DMS79 treated with DMSO at 0.1 percent for 48 hours (cell line): ENCODE measurements at regions not wholly inside any gene's neighbourhood (a gene's known extent, or its start where the extent isn't known, plus 50 kb on each side); places are given as distances from the start of the nearest gene placed in this dataset.

Experiments used
- DNase-seq: peaks from one replicate; lab custom pipeline; 2025; lab: John Stamatoyannopoulos, UW

- no peak for DNase-seq
Measured at GRCh38 chr6:166046982-166047381, 120.7 kb downstream of the TBXT start.

DNA sequence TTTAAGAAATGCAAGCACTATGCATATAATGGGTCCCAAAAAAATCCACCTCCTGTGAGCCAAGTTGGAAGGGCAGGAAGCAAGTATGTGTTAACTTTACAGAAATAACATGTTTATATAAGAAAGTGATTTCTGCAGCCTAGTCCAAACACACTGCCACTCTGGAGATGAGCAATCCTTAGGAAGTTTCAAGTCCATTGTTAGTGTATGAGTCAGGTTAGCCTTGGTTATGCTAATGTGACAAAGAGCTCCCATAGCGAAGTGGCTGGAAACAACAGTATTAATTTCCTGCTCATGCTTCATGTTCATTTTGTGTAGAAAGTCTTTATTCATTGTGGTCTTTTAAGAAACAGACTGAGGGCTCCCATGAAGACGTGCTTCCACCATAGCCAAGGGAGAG, 121.4 kb downstream of the TBXT start:
- DNase-seq, result no peak

DNA sequence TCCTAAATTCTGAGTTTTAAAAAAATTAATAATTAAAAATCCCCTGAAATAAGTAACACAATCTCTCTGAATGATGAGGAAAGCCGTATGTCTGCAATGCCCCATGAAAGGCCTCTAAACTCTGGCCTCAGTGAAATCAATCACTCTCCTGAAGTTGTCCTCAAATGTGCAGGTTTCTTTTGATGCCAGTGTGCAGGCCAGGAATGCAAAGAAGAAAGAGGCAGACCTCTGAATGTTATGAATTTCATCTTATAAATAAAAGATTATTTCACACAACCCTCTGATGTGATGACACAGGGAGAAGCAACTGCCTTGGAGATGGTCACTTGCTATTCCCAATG, 121.8 kb downstream of the TBXT start:
- DNase-seq, result no peak

DNA sequence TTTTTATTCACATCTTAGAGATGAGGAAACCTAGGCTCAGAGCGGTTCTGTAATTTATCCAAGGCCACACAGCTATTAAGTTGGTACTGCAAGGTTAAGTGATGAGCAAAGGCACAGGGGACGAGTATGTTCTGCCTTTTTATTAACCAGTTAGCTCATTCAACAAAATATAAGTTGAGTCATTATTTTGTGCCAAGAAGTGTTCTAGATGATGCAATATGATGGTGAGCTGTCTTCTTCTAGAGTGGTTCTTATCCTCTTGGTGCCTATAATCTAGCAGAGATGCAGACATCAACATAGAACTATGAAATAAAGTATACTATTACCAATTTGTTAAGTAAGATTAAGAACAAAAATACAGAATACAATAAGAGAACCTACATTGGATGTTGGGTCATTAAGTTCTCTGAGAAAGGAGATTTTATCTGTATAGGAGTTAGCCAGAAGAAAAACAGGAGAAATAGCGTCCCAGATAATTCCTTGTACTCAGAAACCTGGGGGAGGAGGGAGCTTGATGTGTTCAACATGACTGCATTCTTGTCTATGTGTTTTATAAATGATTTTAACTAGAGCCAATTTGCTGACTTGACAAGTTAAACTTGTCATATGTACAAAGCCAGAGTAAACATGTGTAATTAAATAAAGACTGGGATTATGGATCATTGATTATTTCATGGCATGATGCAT, 122.3 kb downstream of the TBXT start:
- DNase-seq, result no peak

DNA sequence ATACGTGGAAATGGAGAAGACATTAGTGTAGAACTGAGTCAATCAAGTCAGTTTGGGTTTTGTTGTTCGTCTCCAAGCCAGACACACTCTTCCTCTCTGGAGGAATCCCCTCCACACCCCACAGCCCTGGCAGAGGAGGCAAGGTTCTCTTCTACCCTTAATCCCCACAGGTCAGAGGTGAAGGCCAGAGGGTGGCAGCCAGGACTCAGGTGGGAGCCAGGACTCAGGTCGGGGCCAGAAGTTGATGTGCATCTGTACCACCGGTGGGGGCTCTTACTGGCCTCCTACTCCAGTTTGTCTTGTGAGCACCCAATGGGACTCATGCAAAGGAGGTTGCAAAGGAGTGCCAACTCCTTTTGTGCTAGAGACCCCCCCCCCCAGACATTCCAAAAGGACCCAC, 126.4 kb downstream of the TBXT start:
- DNase-seq, result no peak

- DNase-seq, result no peak
Measured at GRCh38 chr6:166040292-166040691, 127.4 kb downstream of the TBXT start.

- no peak for DNase-seq
Measured at GRCh38 chr6:166036316-166037095, 131.1 kb downstream of the TBXT start.

- DNase-seq, result no peak
Measured at GRCh38 chr6:166032366-166033200, 135.1 kb downstream of the TBXT start.

DNA sequence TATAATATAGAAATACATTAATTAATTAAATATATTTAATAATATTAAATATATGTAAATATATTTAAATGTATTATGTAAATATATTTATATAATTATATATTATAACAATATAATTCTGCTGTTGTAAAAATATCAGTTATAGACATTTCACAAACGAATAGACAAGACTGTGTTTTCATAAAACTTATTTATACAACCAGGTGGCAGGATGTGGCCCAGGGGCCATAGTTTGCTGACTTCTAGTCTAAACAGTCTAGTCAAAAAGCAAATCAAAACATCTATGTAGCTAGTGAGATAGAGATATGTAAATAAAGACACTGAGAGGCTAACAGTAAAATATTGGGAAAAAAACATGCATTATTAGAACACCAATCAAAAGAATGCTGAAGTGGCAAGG, 136.4 kb downstream of the TBXT start:
- DNase-seq, result no peak

DNA sequence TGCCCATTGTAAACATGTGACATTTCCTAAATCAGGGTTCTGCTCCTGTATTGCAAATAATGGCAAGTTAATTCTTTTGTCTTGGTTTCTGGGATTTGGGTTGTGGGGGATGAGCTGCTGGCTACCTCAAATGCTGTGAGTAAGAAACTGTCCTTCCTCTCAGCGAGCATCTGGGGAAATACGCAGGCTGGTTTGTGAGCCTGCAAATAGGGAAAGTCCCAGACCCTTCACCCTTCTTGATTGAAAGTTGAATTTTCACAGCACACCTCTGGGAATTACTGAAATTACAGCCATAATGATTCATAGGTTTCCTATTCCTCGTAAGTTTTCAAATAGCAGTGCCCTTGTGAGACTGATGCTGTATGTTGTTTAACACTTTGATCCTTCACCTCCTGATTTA, 138.1 kb downstream of the TBXT start:
- DNase-seq, result no peak

DNA sequence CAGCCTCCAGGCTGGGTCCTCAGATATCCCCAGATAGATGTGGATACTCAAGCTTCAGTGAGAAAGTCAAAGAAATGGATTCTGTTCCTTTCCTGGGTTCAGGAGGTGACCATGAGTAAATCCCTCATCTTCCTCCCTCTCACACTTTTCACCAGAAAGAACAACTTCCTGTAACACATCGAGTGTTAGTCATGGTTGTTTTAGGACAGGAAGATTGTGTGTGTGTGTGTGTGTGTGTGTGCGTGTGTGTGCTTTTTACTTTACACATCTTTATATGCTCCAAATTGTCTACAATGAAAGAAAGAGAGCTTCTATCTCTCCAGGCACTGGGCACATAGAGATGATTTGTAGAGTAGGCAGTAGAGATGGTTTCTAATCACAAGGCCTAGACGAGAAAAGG, 139.9 kb downstream of the TBXT start:
- DNase-seq, result no peak

DNA sequence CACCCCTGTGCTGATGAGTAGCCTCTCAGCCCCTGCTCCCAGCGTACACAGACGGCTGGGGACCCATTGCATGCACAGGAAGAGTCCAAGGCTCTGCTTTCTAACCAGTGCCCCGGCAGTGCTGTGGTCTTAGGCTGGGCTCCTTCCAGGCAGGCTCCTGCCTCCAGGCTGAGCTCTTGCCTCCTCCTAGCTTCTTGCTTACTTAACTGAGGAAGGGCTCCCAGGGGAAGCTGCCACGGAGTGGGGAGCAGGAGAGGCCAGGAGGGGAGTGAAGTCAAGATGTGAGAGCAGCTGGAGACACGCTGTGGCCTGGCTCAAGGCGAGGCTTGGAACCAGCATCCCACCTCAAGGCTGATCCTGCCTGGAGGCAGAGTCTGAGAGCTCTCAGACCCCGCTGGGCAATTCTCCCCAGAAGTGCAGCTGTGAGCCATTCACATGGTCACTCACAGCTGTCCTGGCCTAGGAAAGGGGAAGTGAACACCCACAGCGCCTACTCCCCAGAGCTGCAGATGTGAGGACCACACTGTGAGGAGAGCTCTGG, 141.0 kb downstream of the TBXT start:
- DNase-seq, result no peak

- peak; percentile 12 for DNase-seq
Measured at GRCh38 chr6:166025149-166025898, 142.3 kb downstream of the TBXT start.

DNA sequence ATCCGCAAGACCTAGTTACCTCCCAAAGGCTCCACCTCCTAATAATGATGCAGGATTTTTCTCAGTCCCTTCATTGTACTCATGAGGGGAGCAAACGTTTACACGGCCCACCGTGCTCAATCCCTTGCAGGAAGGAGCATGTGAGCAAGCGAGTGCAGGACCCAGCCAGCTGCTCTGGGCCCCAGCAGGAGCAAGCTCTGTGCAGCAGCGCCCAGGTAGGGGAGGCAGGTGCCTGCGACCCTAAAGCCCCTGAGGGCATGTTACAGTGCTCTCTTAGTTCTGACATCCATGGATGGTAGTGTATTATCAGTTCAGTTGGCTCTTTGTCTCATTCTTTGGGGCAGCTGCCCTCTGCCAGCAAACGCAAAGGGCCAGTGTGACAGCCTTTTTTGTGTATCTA, 143.4 kb downstream of the TBXT start:
- DNase-seq, result no peak

DNA sequence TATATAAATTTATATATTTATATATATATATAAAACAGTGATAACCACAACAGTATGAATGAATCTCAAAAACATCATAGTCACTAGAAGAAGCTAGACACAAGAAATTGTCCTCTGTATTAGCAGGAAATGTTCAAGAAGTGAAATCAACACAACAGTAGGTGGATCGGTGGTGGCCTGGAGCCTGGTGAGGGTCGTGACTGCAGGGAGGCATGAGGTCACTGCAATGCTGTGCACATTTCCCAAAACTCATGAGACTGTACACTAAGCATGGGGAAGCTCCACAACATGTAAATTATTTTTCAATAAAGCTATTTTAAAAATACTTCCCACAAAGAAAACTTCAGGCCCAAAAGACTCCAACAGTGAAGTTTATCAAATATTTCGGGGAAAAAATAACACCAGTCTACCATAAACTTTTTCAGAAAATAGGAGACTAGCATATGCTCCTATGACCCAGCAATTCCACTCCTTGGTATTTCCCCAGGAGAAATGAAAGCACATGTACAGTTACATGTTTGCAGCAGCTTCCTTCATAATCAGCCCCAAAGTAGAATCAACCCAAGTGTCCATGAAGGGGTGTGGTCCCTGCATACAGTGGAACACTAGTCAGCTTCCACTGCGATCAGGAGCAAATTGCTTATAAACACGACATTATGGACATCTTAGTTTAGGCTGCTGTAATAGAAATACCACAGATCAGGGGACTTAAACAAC, 144.2 kb downstream of the TBXT start:
- DNase-seq, result no peak

GRCh38 chr6:166021429-166021828, 146.2 kb downstream of the TBXT start:
- DNase-seq, result no peak

DNA sequence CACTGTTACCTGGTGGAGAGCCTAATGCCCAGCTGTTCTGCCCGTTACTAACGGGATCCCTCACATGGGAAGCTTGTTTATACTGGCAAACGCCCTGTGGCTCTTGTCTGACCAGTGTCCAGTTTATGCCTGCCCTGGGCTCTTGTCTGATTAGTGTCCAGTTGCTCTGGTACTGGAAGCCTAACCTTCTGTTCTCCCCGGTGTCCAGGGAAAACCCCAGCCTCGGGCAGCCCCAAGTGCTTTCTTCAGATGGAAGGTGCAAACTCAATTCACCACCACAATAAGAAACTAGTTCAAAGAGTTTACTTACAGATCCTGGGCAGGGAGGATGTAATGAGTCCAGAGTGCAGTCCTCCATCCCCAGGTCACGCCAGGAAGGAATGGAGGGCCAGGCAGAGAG, 148.4 kb downstream of the TBXT start:
- DNase-seq, result no peak

DNA sequence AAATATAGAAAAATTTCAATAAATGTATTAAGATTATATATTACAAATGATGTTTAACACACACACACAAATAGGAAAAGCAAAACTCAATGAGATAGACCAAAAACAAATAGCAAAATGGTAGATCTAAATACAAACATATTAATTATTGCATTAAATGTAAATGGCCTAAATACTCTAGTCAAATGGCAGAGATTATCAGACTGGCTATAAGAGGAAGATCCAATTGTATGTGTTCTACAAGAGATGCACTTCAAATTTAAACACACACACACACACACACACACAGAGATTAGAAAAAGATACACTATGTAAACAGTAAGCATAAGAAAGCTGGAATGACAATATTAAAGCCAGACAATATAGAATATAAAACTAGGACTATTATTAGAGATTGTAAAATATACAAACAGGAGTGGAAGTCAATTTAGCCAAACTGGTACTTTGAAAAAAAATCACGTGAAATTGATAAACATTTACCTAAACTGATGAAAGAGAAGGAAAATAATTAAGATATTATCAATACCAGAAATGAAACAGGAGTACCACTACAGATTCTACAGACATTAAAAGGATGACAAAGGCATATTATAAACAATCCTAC, 150.5 kb downstream of the TBXT start:
- DNase-seq, result no peak

DNA sequence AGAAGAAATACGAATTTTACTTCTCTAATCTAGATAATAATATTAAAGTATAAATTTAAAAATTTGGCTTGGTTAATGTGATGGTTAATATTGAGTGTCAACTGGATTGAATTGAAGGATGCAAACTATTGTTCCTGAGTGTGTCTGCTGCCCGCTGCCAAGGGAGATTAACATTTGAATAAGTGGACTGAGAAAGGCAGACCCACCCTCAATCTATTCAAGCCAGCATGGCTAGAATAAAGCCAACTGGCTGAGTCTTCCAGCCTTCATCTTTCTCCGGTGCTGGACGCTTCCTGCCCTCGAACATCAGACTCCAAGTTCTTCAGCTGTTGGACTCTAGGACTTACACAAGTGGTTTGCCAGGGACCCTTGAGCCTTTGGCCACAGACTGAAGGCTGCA, 152.7 kb downstream of the TBXT start:
- no peak for DNase-seq

- DNase-seq, result no peak
Measured at GRCh38 chr6:166010136-166010960, 157.3 kb downstream of the TBXT start.
